HG03095 (cell line): ENCODE measurements at regions not wholly inside any gene's neighbourhood (a gene's known extent, or its start where the extent isn't known, plus 50 kb on each side); places are given as distances from the start of the nearest gene placed in this dataset.

Source experiments
- ATAC-seq: cut with Tn5 transposase; IDR thresholded peaks from one replicate; pipeline ENCODE4 v1.9.1; 2021; ENCODE audit warnings: moderate library complexity; ENCODE audit not compliant: unreplicated experiment

DNA sequence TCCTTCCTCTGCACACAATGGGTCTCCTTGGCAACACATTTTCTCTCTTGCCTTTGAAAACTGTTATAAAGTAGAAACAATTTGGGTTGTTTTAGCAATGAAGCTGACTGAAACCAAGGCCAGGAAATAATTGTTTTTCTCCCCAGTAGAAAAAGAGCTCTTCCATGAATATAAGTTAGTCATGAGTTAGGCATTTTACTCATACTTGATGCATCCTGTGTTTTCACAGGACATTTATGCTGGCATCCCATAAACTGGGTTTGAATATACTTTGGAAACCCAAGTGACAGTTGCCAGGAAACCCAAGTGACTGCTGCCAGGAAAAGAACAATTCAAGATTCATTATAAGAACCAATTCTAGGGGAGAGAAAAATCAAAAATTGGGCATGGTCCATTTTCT lies 128.6 kb upstream of the NPY2R start:
- ATAC-seq = no peak

GRCh38 chr4:155081222-155081621 lies 127.2 kb upstream of the NPY2R start:
- no peak for ATAC-seq

GRCh38 chr4:155085843-155086530 lies 122.4 kb upstream of the NPY2R start:
- ATAC-seq = no peak

DNA sequence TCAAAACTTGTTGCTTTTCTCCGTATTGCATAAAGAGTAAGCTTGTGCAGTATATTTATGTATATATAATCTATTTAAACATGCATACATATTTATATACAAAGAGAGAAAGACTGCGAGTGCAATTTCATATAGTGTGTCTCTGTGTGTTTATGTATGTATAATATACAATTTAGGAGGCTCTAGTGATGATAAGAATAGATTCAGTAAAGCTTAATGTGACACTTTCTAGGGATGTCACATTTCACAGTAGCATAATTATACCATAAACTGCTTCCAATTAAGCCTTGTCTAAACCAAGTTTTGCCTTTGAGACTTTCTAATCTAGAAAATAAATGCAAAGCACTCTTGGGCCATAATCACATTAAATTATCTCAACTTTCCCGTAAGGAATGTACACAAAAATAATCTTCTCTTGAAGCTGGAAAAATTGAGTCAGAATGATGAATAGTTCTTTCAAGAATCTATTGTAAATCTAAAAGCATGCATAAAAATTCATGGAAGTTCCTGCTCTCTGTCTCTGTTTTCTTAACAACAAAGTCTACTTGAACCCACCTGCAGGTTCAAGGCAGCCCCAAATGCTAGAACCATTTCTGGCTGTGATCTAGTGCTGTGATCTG lies 114.1 kb upstream of the NPY2R start:
- ATAC-seq = no peak

- ATAC-seq = no peak
Observed at GRCh38 chr4:155099231-155099630, 109.2 kb upstream of the NPY2R start.

GRCh38 chr4:155106629-155107028 lies 101.8 kb upstream of the NPY2R start:
- no peak for ATAC-seq

DNA sequence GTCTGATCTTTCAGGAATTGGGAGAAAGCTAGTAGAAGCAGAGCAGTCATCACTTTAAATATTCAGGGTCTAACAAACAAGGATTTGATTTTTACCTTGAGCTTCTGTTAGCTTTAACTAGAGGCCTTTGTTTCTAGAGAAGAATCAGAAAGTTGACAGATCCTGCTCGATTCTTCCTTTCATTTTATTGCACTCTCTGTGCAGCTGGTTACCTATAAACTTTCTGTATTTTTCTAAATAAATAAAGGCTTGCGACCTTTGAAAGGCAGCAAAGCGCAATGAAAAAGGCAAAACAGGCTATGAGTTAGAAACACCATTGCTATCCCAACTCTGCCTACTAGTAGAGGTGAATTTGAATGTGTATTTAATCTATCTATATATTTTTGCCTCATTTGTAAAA lies 101.4 kb upstream of the NPY2R start:
- no peak for ATAC-seq

DNA sequence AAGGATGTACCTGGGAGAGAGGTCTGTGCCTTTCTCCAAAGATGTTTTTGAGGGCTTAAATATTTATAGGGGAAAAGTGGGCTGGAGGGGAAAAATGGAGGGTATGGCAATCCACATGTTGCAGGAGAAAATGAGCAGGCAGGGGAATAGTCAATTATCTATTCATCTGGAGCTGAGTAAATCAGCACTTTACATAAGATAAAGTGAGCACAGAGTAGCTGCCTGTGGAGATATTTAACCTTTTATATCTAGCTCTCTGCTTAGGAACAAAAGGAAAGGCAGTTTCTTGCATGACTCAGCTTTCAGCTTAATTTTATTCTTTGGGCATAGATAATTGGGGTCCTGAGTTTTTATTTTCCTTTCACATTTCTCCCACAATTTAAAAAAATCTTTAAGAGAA lies 93.6 kb upstream of the NPY2R start:
- ATAC-seq = no peak

- ATAC-seq = no peak
Observed at GRCh38 chr4:155119006-155119405, 89.4 kb upstream of the NPY2R start.

- ATAC-seq = no peak
Observed at GRCh38 chr4:155120536-155120935, 87.9 kb upstream of the NPY2R start.

DNA sequence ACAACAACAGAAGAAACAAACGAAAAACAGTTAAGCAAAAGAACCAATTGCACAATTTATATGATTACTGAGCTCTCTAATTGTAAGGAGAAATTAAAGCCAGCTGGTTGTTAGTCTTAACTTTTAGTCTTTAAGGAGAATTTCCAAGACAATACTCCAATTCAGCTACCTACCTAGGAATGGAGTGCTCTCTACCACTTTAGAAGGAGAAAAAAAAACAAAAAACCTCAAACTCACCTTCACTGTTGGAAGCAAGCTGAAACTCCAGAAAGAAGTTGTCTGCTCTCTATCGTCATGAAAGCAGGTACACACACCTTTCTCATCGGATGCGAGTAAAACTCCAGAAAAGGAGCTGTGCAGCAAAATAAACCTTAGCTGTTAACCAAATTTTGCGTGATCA lies 86.1 kb upstream of the NPY2R start:
- no peak for ATAC-seq

DNA sequence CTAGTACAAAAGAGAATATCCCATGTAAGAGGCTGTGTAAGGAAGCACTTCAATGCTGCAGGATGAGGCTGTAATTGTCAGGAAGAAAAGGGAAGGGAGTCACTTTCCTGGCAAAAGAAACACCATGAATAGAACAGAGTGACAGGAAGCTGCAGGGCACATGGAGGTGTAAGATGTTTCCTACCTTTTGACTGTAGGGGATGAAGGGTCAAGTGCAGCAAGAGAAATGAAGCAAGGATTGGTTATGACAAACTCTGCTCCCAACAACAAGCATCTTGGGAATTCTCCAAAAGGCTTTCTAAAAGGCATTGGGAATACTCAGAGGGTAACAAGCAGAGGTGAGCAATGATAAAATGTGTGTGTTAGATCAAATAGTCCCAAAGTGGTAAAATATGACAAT lies 74.3 kb upstream of the NPY2R start:
- ATAC-seq = no peak

DNA sequence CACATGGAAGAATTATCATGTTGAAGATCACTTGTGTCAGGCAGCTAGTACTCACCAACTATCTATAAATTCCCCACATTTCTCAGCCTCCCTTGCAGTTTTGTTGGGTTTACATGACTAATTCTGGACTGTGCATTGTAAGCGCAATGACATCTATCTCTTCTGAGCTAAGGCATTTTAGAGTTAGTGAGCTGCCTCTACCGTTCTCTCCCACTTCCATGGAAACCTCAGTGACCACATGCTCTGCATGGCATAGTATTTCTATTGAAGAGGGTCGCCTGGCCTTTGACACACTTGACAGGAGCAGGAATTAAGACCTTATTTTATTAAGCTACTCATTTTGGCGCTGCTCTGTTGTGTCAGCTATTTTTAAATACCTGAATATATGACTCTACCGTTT lies 67.5 kb upstream of the NPY2R start:
- ATAC-seq = no peak

DNA sequence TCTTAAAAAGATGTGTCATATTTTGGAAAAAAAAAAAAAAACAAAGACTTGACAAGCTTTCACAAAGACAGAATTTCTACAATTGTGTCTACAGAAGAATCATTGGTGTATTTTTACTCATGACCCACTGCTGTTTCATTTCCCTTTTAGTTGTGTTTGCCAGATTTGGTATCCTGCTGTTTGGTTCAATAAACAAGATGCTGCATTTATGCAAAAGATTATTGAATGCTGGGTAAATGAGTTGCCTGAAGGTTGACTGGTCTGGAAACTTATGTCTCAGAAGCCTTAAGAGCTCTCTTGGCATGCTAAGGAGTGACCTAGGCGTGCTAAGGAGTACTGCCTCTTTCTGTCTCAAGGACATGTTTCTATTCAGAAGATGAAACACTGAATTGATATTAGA lies 64.9 kb upstream of the NPY2R start:
- no peak for ATAC-seq
